Astrocyte (in vitro differentiated cells and primary cell): ENCODE measurements at regions not wholly inside any gene's neighbourhood (a gene's known extent, or its start where the extent isn't known, plus 50 kb on each side); places are given as distances from the start of the nearest gene placed in this dataset.
A peak's percentile ranks its signal among the peaks of the same experiment; 100 is the strongest.

Source experiments
- DNase-seq: peaks from one replicate; pipeline ENCODE4 v3.0.0-alpha.2; 2010; ENCODE audit warnings: low read depth
- FAIRE-seq: peaks from 2 replicates; lab custom pipeline; 2011; peaks lifted over from hg19 to GRCh38; lab: Jason Lieb, UNC
- H2AFZ ChIP-seq: 2 replicates; pipeline ENCODE4 v1.6.0; 2012; ENCODE audit warnings: low read depth, low read length, inconsistent platforms
- H3K27ac ChIP-seq: 2 replicates; pipeline ENCODE4 v1.5.1; 2011; ENCODE audit warnings: low read depth, low read length, inconsistent platforms
- H3K27me3 ChIP-seq: 2 replicates; pipeline ENCODE4 v1.6.0; 2011; ENCODE audit warnings: low read length, inconsistent platforms; ENCODE audit not compliant: insufficient read depth
- H3K36me3 ChIP-seq: 2 replicates; pipeline ENCODE4 v1.5.1; 2011; ENCODE audit warnings: low read length, inconsistent platforms; ENCODE audit not compliant: insufficient read depth
- H3K4me1 ChIP-seq: 2 replicates; pipeline ENCODE4 v1.5.1; 2011; ENCODE audit warnings: low read length, inconsistent platforms; ENCODE audit not compliant: insufficient read depth
- H3K4me2 ChIP-seq: 2 replicates; pipeline ENCODE4 v1.6.0; 2012; ENCODE audit warnings: low read length, inconsistent platforms
- H3K4me3 ChIP-seq: 2 replicates; pipeline ENCODE4 v1.5.1; 2011; ENCODE audit warnings: low read depth, mild to moderate bottlenecking, low read length, inconsistent platforms; ENCODE audit not compliant: insufficient read depth
- H3K79me2 ChIP-seq: 2 replicates; pipeline ENCODE4 v1.6.0; 2012; ENCODE audit warnings: mild to moderate bottlenecking, low read length, inconsistent platforms; ENCODE audit not compliant: insufficient read depth
- H3K9ac ChIP-seq: 2 replicates; pipeline ENCODE4 v1.6.0; 2012; ENCODE audit warnings: mild to moderate bottlenecking, low read length, inconsistent platforms
- H3K9me3 ChIP-seq: 2 replicates; pipeline ENCODE4 v1.5.1; 2012; ENCODE audit warnings: low read depth, mild to moderate bottlenecking, low read length, inconsistent platforms; ENCODE audit not compliant: insufficient read depth
- H4K20me1 ChIP-seq: 2 replicates; pipeline ENCODE4 v1.6.0; 2012; ENCODE audit warnings: low read length, inconsistent platforms; ENCODE audit not compliant: insufficient read depth
- H3K27ac Mint-ChIP-seq: one replicate; pipeline ENCODE4 v1.8.0; 2021; ENCODE audit warnings: mild to moderate bottlenecking, mixed read lengths; ENCODE audit not compliant: unreplicated experiment
- H3K27me3 Mint-ChIP-seq: one replicate; pipeline ENCODE4 v1.8.0; 2021; ENCODE audit warnings: low read depth, mixed read lengths; ENCODE audit not compliant: unreplicated experiment
- H3K36me3 Mint-ChIP-seq: one replicate; pipeline ENCODE4 v1.8.0; 2021; ENCODE audit warnings: low read depth, mixed read lengths; ENCODE audit not compliant: unreplicated experiment
- H3K4me1 Mint-ChIP-seq: one replicate; pipeline ENCODE4 v1.8.0; 2021; ENCODE audit warnings: low read depth, mixed read lengths; ENCODE audit not compliant: unreplicated experiment
- H3K4me3 Mint-ChIP-seq: one replicate; pipeline ENCODE4 v1.8.0; 2021; ENCODE audit warnings: mild to moderate bottlenecking, moderate library complexity, mixed read lengths; ENCODE audit not compliant: unreplicated experiment
- H3K9me3 Mint-ChIP-seq: one replicate; pipeline ENCODE4 v1.8.0; 2021; ENCODE audit warnings: mild to moderate bottlenecking, mixed read lengths; ENCODE audit not compliant: unreplicated experiment
- CTCF ChIP-seq: IDR thresholded peaks from 2 replicates; pipeline ENCODE4 v1.5.1; 2011; ENCODE audit warnings: low read depth, mild to moderate bottlenecking, inconsistent platforms, low read length, moderate library complexity; ENCODE audit not compliant: insufficient read depth
- EZH2 ChIP-seq: IDR thresholded peaks from 2 replicates; pipeline ENCODE4 v1.6.1; 2012; ENCODE audit warnings: mild to moderate bottlenecking, low read length, inconsistent platforms; ENCODE audit not compliant: insufficient read depth

GRCh38 chr13:72062566-72062965 lies 195.6 kb upstream of the DACH1 start:
- H4K20me1 ChIP-seq, result no peaks in the 10 kb centered on the region
- FAIRE-seq (no peak), DNase-seq (no peak)
- no peak overlapping the region for H3K27ac Mint-ChIP-seq
- H3K27me3 Mint-ChIP-seq, result peaks cover 3% of the 10 kb centered on the region
- no peak overlapping the region for H3K4me3 Mint-ChIP-seq
- H3K9me3 Mint-ChIP-seq, result peaks cover 14% of the 10 kb centered on the region
- H3K9ac ChIP-seq, result no peak overlapping the region
- no peaks in the 10 kb centered on the region for H3K79me2 ChIP-seq
- H3K36me3 ChIP-seq, result no peaks in the 10 kb centered on the region
- H3K4me1 Mint-ChIP-seq, result no peaks in the 10 kb centered on the region
- H3K4me2 ChIP-seq, result peak overlapping the region; percentile 11
- H2AFZ ChIP-seq, result peak overlapping the region; percentile 47
- H3K27ac ChIP-seq, result no peak overlapping the region
- no peaks in the 10 kb centered on the region for H3K27me3 ChIP-seq
- no peaks in the 10 kb centered on the region for H3K9me3 ChIP-seq
- H3K36me3 Mint-ChIP-seq, result no peaks in the 10 kb centered on the region
- TF ChIP-seq CTCF (no peak), EZH2 (no peak)
- no peaks in the 10 kb centered on the region for H3K4me1 ChIP-seq
- no peak overlapping the region for H3K4me3 ChIP-seq

- Mint-ChIP-seq H3K9me3 (peaks cover 9% of the 10 kb centered on the region), H3K36me3 (no peaks in the 10 kb centered on the region), H3K4me3 (no peak overlapping the region), H3K27me3 (peaks cover 3% of the 10 kb centered on the region), H3K27ac (no peak overlapping the region), H3K4me1 (no peaks in the 10 kb centered on the region)
- Histone ChIP-seq H4K20me1 (no peaks in the 10 kb centered on the region), H2AFZ (no peak overlapping the region), H3K27ac (no peak overlapping the region), H3K27me3 (no peaks in the 10 kb centered on the region), H3K4me3 (no peak overlapping the region), H3K9me3 (no peaks in the 10 kb centered on the region), H3K9ac (no peak overlapping the region), H3K79me2 (no peaks in the 10 kb centered on the region), H3K36me3 (no peaks in the 10 kb centered on the region), H3K4me2 (no peak overlapping the region), H3K4me1 (no peaks in the 10 kb centered on the region)
- FAIRE-seq (no peak), DNase-seq (no peak)
- TF ChIP-seq CTCF, result no peak
- no peak for TF ChIP-seq EZH2
Measured at GRCh38 chr13:72061613-72062012, 194.6 kb upstream of the DACH1 start.

- Histone ChIP-seq H3K4me3 (no peak overlapping the region), H3K27ac (no peak overlapping the region), H3K4me2 (no peak overlapping the region), H3K9me3 (no peaks in the 10 kb centered on the region), H2AFZ (no peak overlapping the region), H3K4me1 (no peaks in the 10 kb centered on the region), H3K9ac (no peak overlapping the region), H3K79me2 (no peaks in the 10 kb centered on the region), H3K27me3 (no peaks in the 10 kb centered on the region), H3K36me3 (no peaks in the 10 kb centered on the region), H4K20me1 (no peaks in the 10 kb centered on the region)
- DNase-seq (no peak), FAIRE-seq (no peak)
- no peak overlapping the region for H3K27ac Mint-ChIP-seq
- peaks cover 9% of the 10 kb centered on the region for H3K4me1 Mint-ChIP-seq
- no peak overlapping the region for H3K4me3 Mint-ChIP-seq
- H3K36me3 Mint-ChIP-seq, result no peaks in the 10 kb centered on the region
- H3K27me3 Mint-ChIP-seq, result no peaks in the 10 kb centered on the region
- H3K9me3 Mint-ChIP-seq, result no peaks in the 10 kb centered on the region
- TF ChIP-seq EZH2, result no peak
- TF ChIP-seq CTCF, result no peak
Measured at GRCh38 chr13:72050251-72050650, 183.2 kb upstream of the DACH1 start.
